ENCODE measurements at regions not wholly inside any gene's neighbourhood (a gene's known extent, or its start where the extent isn't known, plus 50 kb on each side); places are given as distances from the start of the nearest gene placed in this dataset.
"Not testable (repeated sequence)": the region's sequence is repeated elsewhere in the genome, so short reads cannot be mapped to it uniquely, and the experiment has no call there.

DNA sequence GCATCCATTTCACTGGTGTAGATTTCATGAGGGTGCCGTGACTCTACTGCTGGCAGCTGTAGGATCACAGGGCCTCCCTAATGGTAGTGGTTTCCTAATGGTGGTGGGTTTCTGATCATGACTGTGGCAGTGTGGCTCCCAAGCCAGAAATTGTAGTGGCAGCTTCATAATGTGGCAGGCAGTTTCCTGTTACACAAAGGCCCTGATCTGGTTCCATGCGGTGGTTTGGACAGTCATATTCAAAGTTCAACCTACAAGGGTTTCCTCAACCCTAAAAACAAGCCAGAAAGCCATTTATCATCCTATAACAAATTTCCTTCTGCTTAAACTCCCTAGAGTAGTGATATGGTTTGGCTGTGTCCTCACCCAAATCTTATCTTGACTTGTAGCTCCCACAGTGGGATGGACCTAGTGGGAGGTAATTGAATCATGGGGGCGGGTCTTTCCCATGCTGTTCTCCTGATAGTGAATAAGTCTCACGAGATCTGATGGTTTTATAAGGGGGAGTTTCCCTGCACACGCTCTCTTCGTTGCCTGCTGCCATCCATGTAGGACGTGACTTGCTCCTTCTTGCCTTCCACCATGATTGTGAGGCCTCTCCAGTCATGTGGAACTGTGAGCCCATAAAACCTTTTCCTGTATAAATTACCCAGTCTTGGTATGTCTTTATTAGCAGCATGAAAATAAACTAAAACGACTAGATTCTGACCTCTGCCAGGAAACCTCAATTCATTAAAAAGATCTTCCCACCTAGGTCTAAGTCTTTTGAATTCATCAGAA, 257.1 kb downstream of the EFCAB11 start:
- DNase-seq (ENCODE audit: low read depth), result no peak

DNA sequence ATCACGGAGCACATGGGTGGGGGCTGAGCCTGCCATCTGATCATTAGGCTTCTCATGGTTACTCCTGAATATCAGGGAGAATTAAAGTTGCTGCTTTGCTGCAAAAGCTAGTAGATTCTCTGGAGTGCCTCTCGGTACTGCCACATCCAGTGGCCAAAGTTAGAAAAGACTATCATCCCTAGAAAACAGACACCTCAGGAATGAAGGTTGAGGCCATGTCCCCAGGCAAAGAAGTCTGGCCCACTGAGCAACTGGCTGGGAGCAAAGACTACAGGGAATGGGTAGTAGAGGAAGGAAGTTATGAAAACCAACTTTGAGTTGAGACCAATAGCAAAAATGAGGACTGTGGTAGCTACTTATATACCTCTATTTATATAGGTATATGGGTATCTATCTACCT, 258.7 kb downstream of the EFCAB11 start:
- no peak for DNase-seq (ENCODE audit: low read depth)

DNA sequence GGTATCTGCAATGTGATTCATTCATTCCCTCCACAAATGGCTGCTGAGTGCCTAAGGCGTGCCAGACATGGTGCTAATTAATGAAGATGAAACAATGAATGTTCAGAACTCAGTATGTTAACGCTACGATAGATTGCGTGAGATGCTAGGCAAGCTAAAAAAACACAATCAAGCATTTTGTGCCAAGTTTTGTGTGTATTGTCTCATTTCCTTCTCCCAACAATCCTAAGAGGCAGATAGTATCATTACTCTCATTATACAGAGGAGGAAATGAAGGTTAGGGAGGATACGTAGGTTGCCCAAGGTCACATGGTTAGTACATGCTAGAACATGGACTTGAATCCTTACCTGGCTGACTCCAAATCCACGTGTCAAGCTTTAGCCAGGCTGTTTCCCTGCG, 264.4 kb downstream of the EFCAB11 start:
- DNase-seq (ENCODE audit: low read depth), result no peak

DNA sequence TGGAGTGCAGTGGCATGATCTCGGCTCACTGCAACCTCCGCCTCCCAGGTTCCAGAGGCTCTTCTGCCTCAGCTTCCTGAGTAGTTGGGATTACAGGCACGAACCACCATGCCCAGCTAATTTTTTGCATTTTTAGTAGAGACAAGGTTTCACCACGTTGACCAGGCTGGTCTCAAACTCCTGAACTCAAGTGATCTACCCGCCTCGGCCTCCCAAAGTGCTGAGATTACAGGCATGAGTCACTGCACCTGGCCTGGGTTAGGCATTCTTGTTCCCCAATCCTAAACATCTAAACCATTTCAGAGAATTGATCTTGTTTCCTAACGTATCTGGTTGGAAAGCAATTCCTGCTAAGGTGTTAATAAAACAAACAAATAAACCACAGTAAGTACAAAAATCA, 264.8 kb downstream of the EFCAB11 start:
- not testable (repeated sequence) for DNase-seq (ENCODE audit: low read depth)

DNA sequence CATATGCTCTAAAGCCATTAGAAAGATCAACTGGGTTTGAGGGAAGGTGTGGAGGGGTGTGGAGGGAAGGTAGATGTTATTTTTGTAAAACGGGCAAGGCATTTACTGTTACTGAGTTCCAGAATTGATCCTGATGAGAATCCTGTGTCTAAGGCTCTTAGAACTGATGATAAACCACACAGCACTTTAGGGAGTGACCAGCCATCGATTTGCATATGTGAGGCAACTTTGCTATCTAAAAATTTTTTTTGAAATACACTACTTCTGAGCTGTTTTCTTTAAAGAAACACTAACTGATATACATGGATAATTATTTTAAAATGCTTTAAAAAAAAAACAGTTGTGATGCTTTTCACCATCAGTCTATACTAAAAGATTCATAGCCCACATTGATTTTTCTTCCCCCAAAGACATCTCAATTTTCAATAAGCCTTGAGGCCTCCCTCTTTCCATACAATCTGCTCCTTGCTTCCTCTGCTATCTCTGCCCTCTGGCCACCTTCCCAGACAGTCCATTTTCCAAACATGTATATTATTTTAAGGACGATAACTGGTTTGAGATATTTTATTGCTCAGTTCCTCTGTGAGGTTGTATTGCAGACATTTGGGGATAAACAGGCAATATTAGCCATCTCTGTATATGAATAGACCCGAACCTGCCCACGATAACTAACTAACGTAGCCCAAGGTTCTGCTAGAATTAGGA, 265.9 kb downstream of the EFCAB11 start:
- DNase-seq (ENCODE audit: low read depth), result no peak

DNA sequence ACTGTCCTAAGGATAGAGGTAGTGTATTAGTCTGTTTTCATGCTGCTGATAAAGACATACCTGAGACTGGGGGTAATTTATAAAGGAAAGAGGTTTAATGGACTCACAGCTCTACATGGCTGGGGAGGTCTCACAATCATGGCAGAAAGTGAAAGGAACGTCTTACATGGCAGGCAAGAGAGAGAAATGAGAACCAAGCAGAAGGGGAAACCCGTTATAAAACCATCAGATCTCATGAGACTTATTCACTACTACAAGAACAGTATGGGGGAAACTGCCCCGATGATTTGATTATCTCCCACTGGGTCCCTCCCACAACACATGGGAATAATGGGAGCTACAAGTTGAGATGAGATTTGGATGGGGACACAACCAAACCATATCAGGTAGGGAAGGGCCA, 267.4 kb downstream of the EFCAB11 start:
- DNase-seq (ENCODE audit: low read depth), result not testable (repeated sequence)

DNA sequence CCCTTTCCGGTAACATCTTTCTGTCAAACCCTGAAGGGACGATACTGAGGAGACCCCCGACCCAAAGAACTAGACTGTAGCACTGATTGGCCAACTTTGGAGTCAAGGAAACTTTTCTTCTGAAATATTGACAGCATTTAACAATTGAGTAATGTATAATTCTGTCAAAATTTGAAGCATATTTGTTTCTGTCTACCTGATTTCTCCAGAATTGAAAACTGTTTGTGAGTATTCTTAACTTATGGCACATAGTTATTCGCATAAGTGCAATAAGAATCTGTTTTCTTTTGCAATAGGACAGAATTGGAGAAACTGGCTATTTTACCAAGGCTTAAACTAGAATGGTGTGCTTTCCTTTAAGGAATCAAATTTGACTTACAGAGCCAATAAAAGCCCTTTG, 267.1 kb upstream of the FOXN3 start:
- DNase-seq (ENCODE audit: low read depth), result no peak

DNA sequence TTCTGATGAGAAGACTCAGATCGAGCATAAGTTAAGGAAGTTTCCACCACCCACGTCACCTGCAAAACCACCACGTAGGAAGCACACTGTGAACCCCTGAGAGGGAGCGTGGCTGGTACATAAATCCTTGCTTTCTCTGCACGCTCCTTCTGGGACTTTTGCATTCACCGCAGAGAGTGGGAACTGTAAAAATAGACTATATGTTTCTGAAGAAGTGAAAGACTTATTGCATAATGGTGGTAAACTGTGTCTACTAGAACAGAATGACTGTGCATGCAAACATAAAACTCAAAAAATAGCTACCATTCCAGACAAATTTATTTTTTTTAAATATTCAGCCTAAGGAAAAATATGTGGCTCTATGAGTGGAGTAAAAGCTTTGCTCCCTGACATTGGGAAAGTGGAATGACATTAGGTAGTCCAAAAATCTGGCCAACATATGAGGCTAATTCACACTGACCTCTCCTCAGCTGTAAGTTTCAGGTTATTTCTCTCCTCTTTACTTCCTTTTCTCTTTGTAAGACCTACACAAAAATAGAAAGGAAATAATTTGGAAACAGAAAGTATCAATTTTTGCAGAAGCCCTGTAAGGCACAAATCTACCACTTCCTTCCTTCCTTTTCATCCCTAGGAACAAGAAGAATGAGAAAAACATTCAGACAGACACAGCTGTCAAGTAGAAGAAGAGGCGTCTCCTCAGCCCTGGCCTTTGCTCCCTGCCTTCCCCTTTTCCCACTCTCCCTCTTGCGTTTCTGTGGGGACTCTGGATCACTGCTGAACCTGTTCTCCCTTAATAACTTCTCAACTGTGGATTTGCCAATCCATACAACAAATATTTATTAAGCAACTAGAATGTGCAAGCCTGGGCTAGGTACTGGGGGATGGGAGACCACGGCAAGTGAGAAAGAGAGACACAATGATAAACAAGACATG, 264.3 kb upstream of the FOXN3 start:
- peak; percentile 30 for DNase-seq (ENCODE audit: low read depth)

DNA sequence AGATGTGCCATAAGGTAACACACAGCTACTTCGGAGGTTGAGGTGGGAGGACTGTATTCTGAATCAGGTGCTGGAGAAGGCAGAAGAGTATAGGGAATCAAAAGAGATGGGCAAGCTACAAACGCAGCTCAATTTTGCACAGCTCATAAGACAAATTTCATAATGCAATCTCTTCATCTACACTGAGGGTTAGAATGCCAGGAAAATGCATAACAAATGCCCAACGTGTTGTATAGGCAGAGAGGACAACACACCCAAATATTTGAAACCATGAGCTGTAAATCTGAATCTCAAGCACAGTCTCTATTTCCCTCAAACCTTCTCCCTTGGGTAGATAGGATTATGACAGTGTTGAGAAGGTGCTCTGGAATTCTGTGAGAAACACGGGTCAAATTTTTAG, 263.1 kb upstream of the FOXN3 start:
- no peak for DNase-seq (ENCODE audit: low read depth)

DNA sequence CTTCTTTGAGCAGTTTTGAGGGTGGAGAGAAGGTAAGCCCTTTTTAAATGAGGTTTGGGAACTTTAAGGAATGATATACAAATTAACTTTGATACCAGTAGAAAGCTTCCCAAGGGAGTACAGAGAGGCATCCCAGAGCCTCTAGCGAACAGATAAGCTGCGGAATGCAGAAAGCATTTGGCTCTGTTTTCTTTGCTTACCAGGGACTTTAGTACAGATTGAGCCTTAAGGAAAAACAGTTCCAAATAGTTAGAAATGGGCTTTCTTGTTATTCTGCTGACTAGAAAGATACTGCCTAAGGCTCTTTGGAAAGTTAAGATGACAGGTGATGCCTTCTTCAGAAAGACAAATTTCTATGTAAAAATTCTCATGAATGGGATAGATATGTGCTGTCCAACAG, 261.7 kb upstream of the FOXN3 start:
- no peak for DNase-seq (ENCODE audit: low read depth)

DNA sequence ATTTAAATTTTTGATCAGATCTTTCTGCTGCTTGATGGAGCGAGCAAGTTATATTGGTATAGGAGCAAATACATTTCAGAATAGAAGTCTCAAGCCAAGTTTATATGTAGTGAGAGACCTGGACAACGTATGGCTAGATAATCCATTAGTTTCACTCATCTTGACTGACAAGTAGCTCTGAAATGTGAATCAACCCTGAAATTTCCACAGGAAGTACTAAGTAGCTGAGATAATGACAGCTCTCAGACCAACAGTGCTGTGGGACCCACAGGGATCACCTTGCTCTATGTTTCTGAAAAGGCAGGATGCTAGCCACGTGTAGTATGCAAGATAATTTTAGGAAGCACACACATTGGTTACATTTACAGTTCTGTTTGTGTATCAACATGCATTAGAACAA, 258.6 kb upstream of the FOXN3 start:
- DNase-seq (ENCODE audit: low read depth), result no peak

DNA sequence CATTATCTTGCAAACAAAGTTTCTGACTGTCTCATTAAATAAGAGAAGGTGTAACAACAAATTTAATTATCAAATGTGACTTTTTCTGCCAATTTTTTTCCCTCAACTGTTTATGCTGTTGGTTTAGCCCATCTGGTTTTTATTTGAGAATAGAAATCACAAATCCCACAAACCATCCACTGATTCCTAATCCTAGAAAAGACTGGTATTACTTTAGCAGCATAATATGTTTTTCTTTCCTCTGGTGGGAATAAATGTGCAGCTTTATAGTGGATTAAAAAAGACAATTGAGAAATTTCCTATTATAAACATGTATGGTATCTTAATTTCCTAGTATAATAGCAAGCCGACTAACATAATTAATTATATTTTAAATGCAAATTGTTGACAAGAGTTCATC, 257.9 kb upstream of the FOXN3 start:
- DNase-seq (ENCODE audit: low read depth), result no peak

DNA sequence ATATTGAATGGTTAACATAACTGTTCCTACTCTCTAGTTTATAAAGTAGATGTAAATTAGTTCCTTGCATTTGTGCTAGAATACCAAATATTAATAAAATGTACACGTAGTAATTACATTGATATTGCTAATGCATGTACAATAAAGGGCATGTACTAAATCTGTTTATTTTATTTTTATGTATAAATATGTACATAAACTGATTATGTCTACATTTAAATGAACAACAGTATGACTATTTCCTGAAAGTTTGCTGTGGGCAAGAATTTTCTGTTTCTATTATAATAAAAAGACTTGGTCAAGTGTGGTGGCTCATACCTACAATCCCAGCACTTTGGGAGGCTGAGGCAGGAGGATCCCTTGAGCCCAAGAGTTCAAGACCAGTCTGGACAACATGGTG, 257.2 kb upstream of the FOXN3 start:
- no peak for DNase-seq (ENCODE audit: low read depth)

DNA sequence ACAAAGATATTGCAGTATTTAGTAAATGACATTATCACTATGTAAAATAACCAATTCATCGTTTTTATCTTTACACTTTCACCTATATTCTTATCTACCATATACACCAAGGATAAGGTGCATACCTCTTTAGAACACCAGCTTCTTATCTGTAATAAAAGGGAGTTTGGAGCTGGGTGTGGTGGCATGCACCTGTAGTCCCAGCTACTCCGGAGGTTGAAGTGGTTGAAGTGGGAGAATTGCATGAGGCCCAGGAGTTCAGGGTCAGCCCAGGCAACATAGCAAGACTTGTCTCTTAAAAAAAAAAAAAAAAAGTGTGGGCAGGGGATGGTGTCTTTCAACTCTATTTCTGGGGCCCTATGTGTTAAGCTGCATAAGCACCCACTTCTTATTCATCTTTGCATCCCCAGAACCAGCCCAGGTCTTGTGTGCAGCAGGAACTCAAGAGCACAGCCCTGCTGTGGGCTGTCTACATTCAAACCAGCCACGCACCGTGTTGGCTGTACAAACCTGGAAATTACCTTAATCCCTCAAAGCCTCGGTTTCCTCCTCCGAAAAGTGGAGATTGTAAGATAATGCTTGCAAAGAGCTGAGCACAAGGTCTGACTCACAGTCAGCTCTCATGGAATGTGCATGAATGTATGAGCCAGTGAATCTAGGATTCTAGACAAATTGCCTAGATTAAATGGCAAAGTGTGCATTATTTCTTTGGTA, 256.6 kb upstream of the FOXN3 start:
- DNase-seq (ENCODE audit: low read depth), result no peak

DNA sequence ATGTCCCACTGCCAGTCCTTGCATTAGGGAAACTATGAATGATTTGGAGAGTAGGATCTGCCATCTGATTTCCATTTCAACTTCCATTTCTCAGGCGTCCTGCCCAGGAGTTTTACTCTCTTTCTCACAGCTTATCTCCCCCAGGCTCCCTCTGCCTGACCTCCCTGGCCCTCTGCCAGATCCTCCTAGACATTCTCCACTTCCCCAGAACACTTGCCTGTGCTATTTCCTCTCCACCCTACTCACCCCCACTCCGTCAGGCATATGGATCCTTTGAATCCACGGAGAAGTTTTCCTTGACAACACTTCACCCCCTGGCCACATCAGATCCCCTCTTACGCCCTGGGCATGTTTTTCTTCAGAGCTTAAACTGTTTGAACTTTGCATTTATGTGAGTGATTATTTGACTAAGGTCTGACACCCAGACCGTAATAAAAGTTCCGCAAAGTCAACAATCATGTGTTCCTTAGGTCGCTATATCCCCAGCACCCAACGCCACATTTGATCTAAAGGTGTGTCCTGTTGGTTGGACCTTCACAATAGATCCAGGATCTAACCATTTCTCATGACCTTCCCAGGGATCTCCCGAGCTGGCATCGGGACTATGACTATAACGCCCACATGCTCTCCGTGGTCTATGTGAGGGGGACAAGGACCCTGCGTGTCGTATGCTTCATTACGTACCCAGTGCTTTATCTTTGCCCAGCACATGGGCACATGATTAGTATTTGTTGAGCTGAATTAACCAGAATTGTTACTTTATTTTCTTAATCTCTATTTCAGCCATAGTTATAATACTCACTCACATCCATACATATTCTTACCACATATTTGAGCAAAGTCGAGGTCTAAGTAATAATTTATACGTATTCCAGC, 255.8 kb upstream of the FOXN3 start:
- no peak for DNase-seq (ENCODE audit: low read depth)

DNA sequence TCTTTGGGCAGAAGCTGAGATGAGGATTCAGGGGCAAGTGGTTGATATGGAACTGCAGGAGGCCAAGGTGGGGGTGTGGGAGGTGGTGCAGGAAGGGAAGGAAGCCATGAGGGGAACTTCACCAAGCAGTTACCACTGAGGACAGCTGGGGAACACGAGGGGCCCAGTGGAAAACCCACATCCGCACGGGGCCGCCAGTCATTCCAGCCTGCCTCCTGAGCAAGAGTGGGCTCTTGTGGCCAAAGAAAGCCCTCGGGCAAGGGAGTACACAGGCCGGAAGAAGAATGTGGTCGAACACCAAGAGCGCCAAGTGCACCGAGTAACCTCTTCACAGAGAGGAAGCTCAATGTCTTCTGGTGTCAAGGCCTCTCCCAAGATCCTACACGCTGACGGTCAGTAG, 252.2 kb upstream of the FOXN3 start:
- DNase-seq (ENCODE audit: low read depth), result no peak

DNA sequence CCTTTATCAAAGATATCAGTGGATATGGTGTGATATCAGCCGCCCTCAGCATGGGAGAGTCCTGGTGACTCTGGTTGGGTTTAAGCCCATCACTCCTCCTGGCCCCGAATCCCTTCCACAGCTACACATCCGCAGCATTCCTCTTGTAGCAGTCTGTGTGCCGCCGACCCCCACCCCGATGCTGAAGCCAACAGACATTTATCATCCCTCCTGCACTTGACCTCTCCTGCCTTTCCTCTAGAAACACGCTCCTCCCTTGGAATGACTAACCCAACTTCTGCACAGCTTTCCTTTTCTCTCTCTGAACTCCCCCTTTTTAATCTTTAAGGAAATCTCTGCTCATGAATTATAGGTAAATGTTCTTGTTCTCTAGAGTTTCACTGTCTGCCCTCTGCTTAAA, 250.9 kb upstream of the FOXN3 start:
- DNase-seq (ENCODE audit: low read depth), result no peak

DNA sequence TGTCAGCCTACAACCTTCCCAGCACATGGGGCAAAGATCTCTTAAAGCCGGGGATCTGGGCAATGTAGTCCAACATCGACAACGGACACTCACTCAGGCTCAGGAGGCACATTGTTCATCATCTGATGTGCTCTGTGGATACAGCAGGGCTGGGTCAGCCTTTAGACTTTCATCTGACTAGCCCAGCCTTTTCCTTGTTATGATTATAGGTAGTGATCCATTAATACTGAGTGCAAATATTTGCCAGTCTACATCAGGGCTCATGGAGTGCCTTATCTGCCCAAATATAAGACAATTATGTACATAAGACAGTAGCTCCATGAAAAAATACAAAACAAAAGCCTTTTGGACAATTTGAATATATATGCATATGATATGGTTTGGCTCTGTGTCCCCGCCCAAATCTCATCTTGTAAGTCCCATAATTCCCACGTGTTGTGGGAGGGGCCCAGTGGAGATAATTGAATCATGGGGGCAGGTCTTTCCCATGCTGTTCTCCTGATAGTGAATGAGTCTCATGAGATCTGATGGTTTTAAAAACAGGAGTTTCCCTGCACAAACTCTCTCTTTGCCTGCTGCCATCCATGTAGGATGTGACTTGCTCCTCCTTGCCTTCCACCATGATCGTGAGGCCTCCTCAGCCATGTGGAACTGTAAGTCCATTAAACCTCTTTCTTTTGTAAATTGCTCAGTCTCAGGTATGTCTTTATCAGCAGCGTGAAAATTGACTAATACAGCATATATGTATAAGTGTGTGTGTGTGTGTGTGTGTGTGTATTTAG, 248.5 kb upstream of the FOXN3 start:
- not testable (repeated sequence) for DNase-seq (ENCODE audit: low read depth)

DNA sequence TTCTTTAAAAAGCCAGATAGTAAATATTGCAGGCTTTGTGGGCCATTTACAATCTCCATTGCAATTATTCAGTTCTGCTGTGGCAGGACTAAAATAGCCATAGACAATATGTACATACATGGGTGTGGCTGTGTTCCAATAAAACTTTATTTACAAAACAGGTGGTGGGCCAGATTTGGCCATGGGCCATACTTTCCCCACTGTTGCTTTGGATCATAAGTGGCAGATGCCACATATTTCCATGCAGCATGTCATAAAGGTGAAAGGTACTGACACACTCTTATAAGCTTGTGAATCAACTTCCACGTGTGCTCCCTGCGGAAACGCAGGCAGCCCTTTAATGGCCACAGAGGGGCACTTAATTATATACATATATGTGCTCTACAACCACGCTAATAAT, 244.4 kb upstream of the FOXN3 start:
- no peak for DNase-seq (ENCODE audit: low read depth)

DNA sequence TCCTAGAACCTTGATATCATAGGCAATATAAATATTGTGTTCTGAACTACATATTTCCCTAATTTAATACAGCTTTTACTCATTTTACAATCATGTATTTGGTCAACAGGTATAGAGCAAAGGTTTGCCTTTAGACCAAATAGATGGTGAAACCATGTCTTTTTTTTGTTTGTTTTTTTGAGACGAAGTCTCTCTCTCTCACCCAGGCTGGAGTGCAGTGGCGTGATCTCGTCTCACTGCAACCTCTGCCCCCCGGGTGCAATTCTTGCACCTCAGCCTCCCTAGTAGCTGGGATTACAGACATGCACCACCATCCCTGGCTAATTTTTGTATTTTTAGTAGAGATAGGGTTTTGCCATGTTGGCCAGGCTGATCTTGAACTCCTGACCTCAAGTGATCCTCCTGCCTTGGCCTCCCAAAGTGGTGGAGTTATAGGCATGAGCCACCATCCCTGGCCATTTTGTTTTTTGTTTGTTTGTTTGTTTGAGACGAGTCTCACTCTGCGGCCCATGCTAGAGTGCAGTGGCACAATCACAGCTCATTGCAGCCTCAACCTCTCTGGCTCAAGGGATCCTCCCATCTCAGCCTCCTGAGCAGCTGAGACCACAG, 243.7 kb upstream of the FOXN3 start:
- not testable (repeated sequence) for DNase-seq (ENCODE audit: low read depth)

All from stimulated activated CD8-positive, alpha-beta memory T cell treated with anti-CD3 and anti-CD28 coated beads, Interleukin-7, amount 100 ng/mL, for 24 hours (primary cell).